Liver (tissue), 7 donors: ENCODE measurements at regions not wholly inside any gene's neighbourhood (a gene's known extent, or its start where the extent isn't known, plus 50 kb on each side); places are given as distances from the start of the nearest gene placed in this dataset.

Source experiments
- DNase-seq: peaks from one replicate; pipeline ENCODE4 v3.0.0-alpha.2; 2017; ENCODE audit warnings: low spot score
- H3K27ac ChIP-seq, 2 donors: one replicate each; pipeline ENCODE4 v1.7.0; 2013; ENCODE audit warnings: inconsistent platforms in 2 of 2, low read length in 2 of 2, control low read depth in 1 of 2, low read depth in 1 of 2, mild to moderate bottlenecking in 1 of 2
- H3K27me3 ChIP-seq, 4 donors: one replicate each; pipeline versions ENCODE4 v1.6.1 to v1.7.0; 2013; ENCODE audit warnings: low read length in 3 of 4, inconsistent platforms in 1 of 4, mild to moderate bottlenecking in 1 of 4, moderate library complexity in 1 of 4; ENCODE audit not compliant: control insufficient read depth in 4 of 4, insufficient read depth in 4 of 4
- H3K36me3 ChIP-seq, 4 donors: one replicate each; pipeline versions ENCODE4 v1.6.1 to v1.7.0; 2013; ENCODE audit warnings: low read length in 3 of 4, mild to moderate bottlenecking in 3 of 4, low read depth in 1 of 4, moderate library complexity in 1 of 4; ENCODE audit not compliant: control insufficient read depth in 4 of 4, insufficient read depth in 3 of 4
- H3K4me1 ChIP-seq, 4 donors: one replicate each; pipeline versions ENCODE4 v1.6.1 to v1.7.0; 2013; ENCODE audit warnings: low read length in 3 of 4, mild to moderate bottlenecking in 3 of 4, moderate library complexity in 1 of 4; ENCODE audit not compliant: control insufficient read depth in 4 of 4, insufficient read depth in 4 of 4
- H3K4me3 ChIP-seq, 3 donors: one replicate each; pipeline versions ENCODE4 v1.6.1 to v1.7.0; 2013; ENCODE audit warnings: low read length in 3 of 3, control low read depth in 1 of 3, low read depth in 1 of 3, mild to moderate bottlenecking in 1 of 3
- H3K9ac ChIP-seq, 2 donors: one replicate each; pipeline ENCODE4 v1.7.0; 2013; ENCODE audit warnings: low read length in 2 of 2, mild to moderate bottlenecking in 2 of 2, moderate library complexity in 2 of 2, control low read depth in 1 of 2, low read depth in 1 of 2
- H3K9me3 ChIP-seq, 4 donors: one replicate each; pipeline versions ENCODE4 v1.6.1 to v1.7.0; 2013; ENCODE audit warnings: low read length in 3 of 4; ENCODE audit not compliant: control insufficient read depth in 4 of 4
- EGR1 ChIP-seq, 2 donors: IDR thresholded peaks; 2 replicates each; pipeline ENCODE4 v1.6.1; 2016 to 2018; ENCODE audit warnings: antibody characterized with exemption in 2 of 2, low read depth in 2 of 2
- FOXA1 ChIP-seq: IDR thresholded peaks from 2 replicates; pipeline ENCODE4 v1.6.1; 2016; ENCODE audit warnings: antibody characterized with exemption
- FOXA2 ChIP-seq: IDR thresholded peaks from 2 replicates; pipeline ENCODE4 v1.6.1; 2016; ENCODE audit warnings: antibody characterized with exemption
- GABPA ChIP-seq, 2 donors: IDR thresholded peaks in 1 of 2; conservative IDR thresholded peaks in 1 of 2; 2 replicates each; pipeline ENCODE4 v1.6.1; 2016; ENCODE audit warnings: antibody characterized with exemption in 2 of 2, mild to moderate bottlenecking in 1 of 2, moderate library complexity in 1 of 2
- HNF4A ChIP-seq, 2 donors: conservative IDR thresholded peaks; 2 replicates each; pipeline ENCODE4 v1.6.1; 2016; ENCODE audit warnings: antibody characterized with exemption in 2 of 2, mild to moderate bottlenecking in 2 of 2
- HNF4G ChIP-seq: IDR thresholded peaks from 2 replicates; pipeline ENCODE4 v1.6.1; 2016; ENCODE audit warnings: antibody characterized with exemption
- JUND ChIP-seq, 2 donors: IDR thresholded peaks; 2 replicates each; pipeline ENCODE4 v1.6.1; 2016; ENCODE audit warnings: antibody characterized with exemption in 2 of 2
- NR2F2 ChIP-seq: IDR thresholded peaks from 2 replicates; pipeline ENCODE4 v1.6.1; 2016; ENCODE audit warnings: antibody characterized with exemption
- RAD21 ChIP-seq, 2 donors: IDR thresholded peaks; 2 replicates each; pipeline ENCODE4 v1.6.1; 2016; ENCODE audit warnings: antibody characterized with exemption in 2 of 2, mild to moderate bottlenecking in 2 of 2
- REST ChIP-seq: IDR thresholded peaks from 2 replicates; pipeline ENCODE4 v1.6.1; 2016; ENCODE audit warnings: antibody characterized with exemption, mild to moderate bottlenecking
- RXRA ChIP-seq, 2 donors: IDR thresholded peaks; 2 replicates each; pipeline ENCODE4 v1.6.1; 2017 to 2018; ENCODE audit warnings: antibody characterized with exemption in 2 of 2, mild to moderate bottlenecking in 1 of 2
- SP1 ChIP-seq: IDR thresholded peaks from 2 replicates; pipeline ENCODE4 v1.6.1; 2018; ENCODE audit warnings: antibody characterized with exemption, mild to moderate bottlenecking
- TAF1 ChIP-seq: conservative IDR thresholded peaks from 2 replicates; pipeline ENCODE4 v1.6.1; 2016; ENCODE audit warnings: antibody characterized with exemption, mild to moderate bottlenecking
- YY1 ChIP-seq: IDR thresholded peaks from 2 replicates; pipeline ENCODE4 v1.6.1; 2016; ENCODE audit warnings: antibody characterized with exemption, mild to moderate bottlenecking
- ZBTB33 ChIP-seq: IDR thresholded peaks from 2 replicates; pipeline ENCODE4 v1.6.1; 2016; ENCODE audit warnings: antibody characterized with exemption
- WGBS: extraction: QIAGEN DNeasy Blood & Tissue Kit; methylation state at CpG from one replicate; pipeline ENCODE4 v1.1.7; 2013; 5-methylcytosine and 5-hydroxymethylcytosine counted together
- TF ChIP-seq, protein P1 (sequence below): IDR thresholded peaks from 2 replicates; pipeline ENCODE4 v1.6.1; 2016; ENCODE audit warnings: antibody characterized with exemption
- donor health status: healthy.
- donor health status: healthy.
- donor health status: healthy.
- donor health status: healthy.

DNA sequence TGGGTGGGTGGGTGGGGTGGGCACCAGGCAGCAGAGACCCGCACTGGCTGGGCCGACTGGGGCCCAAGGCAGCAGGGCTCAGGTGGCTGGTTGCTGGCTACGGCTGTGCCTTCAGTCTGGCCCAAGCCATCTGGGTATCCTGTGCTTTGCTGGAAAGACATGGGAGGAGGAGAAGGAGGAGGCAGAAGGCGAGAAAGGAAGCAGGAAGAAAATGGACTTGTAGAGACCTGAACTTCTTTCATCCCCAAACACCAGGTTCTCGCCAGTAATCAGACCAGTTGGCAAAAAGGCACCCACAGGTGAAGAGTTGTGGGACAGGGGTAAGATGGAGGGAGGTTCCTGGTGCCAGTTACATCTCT is 78.8 kb downstream of the IGLL1 start:
- TF ChIP-seq SP1 (no peak), NR2F2 (no peak), GABPA (IDR thresholded peaks at IDR 0.05 in 1 of 2, conservative IDR thresholded peaks at IDR 0.05 in 1 of 2) (no peak), EGR1 (IDR thresholded peaks at IDR 0.05; ENCODE audit: low read depth in 2 of 2) (no peak), YY1 (no peak), FOXA1 (no peak)
- no peaks in the 10 kb centered on the region for H3K27me3 ChIP-seq
- peaks cover 0 to 3% (median 1%) of the 10 kb centered on the region in 4 donors for H3K4me1 ChIP-seq
- no peak for DNase-seq
- WGBS = 90% methylated on average over 5 of the region's 5 CpGs
- no peak overlapping the region for H3K9ac ChIP-seq
- no peak overlapping the region for H3K27ac ChIP-seq
- no peaks in the 10 kb centered on the region for H3K36me3 ChIP-seq
- H3K9me3 ChIP-seq = no peaks in the 10 kb centered on the region
- no peak overlapping the region for H3K4me3 ChIP-seq

DNA sequence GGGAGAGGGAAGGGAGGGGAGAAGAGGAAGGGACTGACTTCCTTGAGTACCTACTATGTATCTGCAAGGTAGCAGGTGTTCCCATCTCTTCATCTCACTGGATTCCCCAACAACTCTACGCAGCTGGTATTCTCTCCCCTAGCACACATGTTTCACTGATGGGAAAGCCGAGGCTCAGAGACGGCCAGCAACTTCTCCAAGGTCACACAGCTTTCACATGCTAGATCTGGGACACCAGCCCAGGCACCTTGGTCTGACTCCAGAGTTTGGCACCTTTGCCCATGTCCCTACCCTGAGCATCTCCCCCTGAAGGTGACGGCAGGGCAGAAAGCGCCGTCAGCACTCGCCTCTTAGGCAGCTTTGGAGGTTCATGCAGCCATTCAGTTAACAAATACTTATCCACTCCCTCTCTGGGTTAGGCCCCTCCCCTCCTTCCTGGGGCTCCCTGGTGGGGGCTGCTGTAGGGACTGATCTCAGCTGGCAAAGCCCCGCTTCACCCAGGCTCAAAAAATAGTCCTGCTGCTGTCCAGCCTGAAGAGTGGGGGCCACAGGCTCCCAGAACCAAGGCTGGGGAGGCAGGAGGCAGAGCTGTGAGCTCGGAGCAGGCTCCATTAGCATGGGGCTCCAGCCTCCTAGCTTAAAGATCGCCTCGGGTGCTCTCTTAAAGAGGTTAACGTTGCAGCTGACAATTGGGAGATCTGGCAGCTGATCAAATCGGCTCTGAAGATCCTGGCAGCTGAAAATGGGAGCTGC is 79.4 kb downstream of the IGLL1 start:
- DNase-seq = no peak
- 80% methylated on average over 13 of the region's 13 CpGs for WGBS
- H3K9ac ChIP-seq = no peak overlapping the region

More for the DNA sequence above, 79.4 kb downstream of the IGLL1 start:
- Histone ChIP-seq H3K36me3 (no peaks in the 10 kb centered on the region), H3K9me3 (no peaks in the 10 kb centered on the region), H3K27ac (no peak overlapping the region), H3K27me3 (no peaks in the 10 kb centered on the region), H3K4me3 (no peak overlapping the region), H3K4me1 (peaks cover 0 to 3% (median 1%) of the 10 kb centered on the region in 4 donors)
- TF ChIP-seq HNF4G (no peak), ZBTB33 (no peak), GABPA (IDR thresholded peaks at IDR 0.05 in 1 of 2, conservative IDR thresholded peaks at IDR 0.05 in 1 of 2) (no peak), EGR1 (IDR thresholded peaks at IDR 0.05; ENCODE audit: low read depth in 2 of 2) (no peak), RAD21 (IDR thresholded peaks at IDR 0.05) (no peak), RXRA (IDR thresholded peaks at IDR 0.05) (no peak), HNF4A (conservative IDR thresholded peaks at IDR 0.05) (no peak), REST (no peak), NR2F2 (no peak), JUND (IDR thresholded peaks at IDR 0.05) (no peak), SP1 (no peak), TAF1 (no peak), FOXA1 (no peak), FOXA2 (no peak)
- TF ChIP-seq, protein P1, sequence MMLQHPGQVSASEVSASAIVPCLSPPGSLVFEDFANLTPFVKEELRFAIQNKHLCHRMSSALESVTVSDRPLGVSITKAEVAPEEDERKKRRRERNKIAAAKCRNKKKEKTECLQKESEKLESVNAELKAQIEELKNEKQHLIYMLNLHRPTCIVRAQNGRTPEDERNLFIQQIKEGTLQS = no peak
